SK-N-SH treated with all-trans-retinoic acid at 6 μM for 48 hours (cell line): ENCODE measurements at regions not wholly inside any gene's neighbourhood (a gene's known extent, or its start where the extent isn't known, plus 50 kb on each side); places are given as distances from the start of the nearest gene placed in this dataset.

Source experiments
- GLIS3 ChIP-seq: fragments of 250-450 bp; sonication (Bioruptor Pico); IDR thresholded peaks from 2 replicates; pipeline ENCODE4 v1.5.0; 2020; ENCODE audit warnings: mild to moderate bottlenecking, moderate library complexity
- TF ChIP-seq, protein P1 (sequence below): fragments of 250-450 bp; sonication (Bioruptor Pico); IDR thresholded peaks from 2 replicates; pipeline ENCODE4 v1.5.1; 2020; ENCODE audit warnings: low read depth, mild to moderate bottlenecking, moderate library complexity

- TF ChIP-seq, protein P1, sequence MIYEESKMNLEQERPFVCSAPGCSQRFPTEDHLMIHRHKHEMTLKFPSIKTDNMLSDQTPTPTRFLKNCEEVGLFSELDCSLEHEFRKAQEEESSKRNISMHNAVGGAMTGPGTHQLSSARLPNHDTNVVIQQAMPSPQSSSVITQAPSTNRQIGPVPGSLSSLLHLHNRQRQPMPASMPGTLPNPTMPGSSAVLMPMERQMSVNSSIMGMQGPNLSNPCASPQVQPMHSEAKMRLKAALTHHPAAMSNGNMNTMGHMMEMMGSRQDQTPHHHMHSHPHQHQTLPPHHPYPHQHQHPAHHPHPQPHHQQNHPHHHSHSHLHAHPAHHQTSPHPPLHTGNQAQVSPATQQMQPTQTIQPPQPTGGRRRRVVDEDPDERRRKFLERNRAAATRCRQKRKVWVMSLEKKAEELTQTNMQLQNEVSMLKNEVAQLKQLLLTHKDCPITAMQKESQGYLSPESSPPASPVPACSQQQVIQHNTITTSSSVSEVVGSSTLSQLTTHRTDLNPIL: no peak
- TF ChIP-seq GLIS3 (CRISPR knock-in tag): no peak
Measured at GRCh38 chr2:100205174-100205573, 62.8 kb upstream of the AFF3 start.
